HG03280 (cell line): ENCODE measurements at regions not wholly inside any gene's neighbourhood (a gene's known extent, or its start where the extent isn't known, plus 50 kb on each side); places are given as distances from the start of the nearest gene placed in this dataset.
"Not testable (repeated sequence)": the region's sequence is repeated elsewhere in the genome, so short reads cannot be mapped to it uniquely, and the experiment has no call there.

Experiments used
- ATAC-seq: cut with Tn5 transposase; IDR thresholded peaks from one replicate; pipeline ENCODE4 v1.9.1; 2021; ENCODE audit warnings: mild to moderate bottlenecking, moderate library complexity; ENCODE audit not compliant: unreplicated experiment

GRCh38 chr2:220373878-220374277, 746.4 kb downstream of the SLC4A3 start:
- no peak for ATAC-seq

GRCh38 chr2:220374282-220374681, 746.9 kb downstream of the SLC4A3 start:
- ATAC-seq: no peak

GRCh38 chr2:220377482-220378155, 750.2 kb downstream of the SLC4A3 start:
- ATAC-seq: no peak

GRCh38 chr2:220387758-220388157, 760.3 kb downstream of the SLC4A3 start:
- ATAC-seq: not testable (repeated sequence)

GRCh38 chr2:220393711-220394110, 766.3 kb downstream of the SLC4A3 start:
- no peak for ATAC-seq

- ATAC-seq: no peak
Observed at GRCh38 chr2:220394433-220394832, 767.0 kb downstream of the SLC4A3 start.

GRCh38 chr2:220396287-220396686, 768.9 kb downstream of the SLC4A3 start:
- ATAC-seq: no peak

GRCh38 chr2:220410296-220410695, 782.9 kb downstream of the SLC4A3 start:
- ATAC-seq: no peak

- ATAC-seq: no peak
Observed at GRCh38 chr2:220417503-220417902, 790.1 kb downstream of the SLC4A3 start.

- no peak for ATAC-seq
Observed at GRCh38 chr2:220419647-220420046, 792.2 kb downstream of the SLC4A3 start.

- no peak for ATAC-seq
Observed at GRCh38 chr2:220420820-220421219, 793.4 kb downstream of the SLC4A3 start.

- no peak for ATAC-seq
Observed at GRCh38 chr2:220422676-220423075, 795.2 kb downstream of the SLC4A3 start.

- no peak for ATAC-seq
Observed at GRCh38 chr2:220424561-220424960, 797.1 kb downstream of the SLC4A3 start.

- ATAC-seq: peak; percentile 68
Observed at GRCh38 chr2:220432645-220433044, 805.2 kb downstream of the SLC4A3 start.

GRCh38 chr2:220433131-220433530, 805.7 kb downstream of the SLC4A3 start:
- ATAC-seq: no peak

GRCh38 chr2:220434385-220434784, 807.0 kb downstream of the SLC4A3 start:
- no peak for ATAC-seq

GRCh38 chr2:220437938-220438337, 810.5 kb downstream of the SLC4A3 start:
- ATAC-seq: no peak

GRCh38 chr2:220440731-220441130, 813.3 kb downstream of the SLC4A3 start:
- no peak for ATAC-seq

GRCh38 chr2:220441404-220441803, 814.0 kb downstream of the SLC4A3 start:
- no peak for ATAC-seq

GRCh38 chr2:220442012-220442411, 814.6 kb downstream of the SLC4A3 start:
- ATAC-seq: no peak

- no peak for ATAC-seq
Observed at GRCh38 chr2:220445429-220446105, 818.1 kb downstream of the SLC4A3 start.

- ATAC-seq: no peak
Observed at GRCh38 chr2:220446106-220446712, 818.8 kb downstream of the SLC4A3 start.
